Mammary epithelial cell (primary cell): ENCODE measurements at regions not wholly inside any gene's neighbourhood (a gene's known extent, or its start where the extent isn't known, plus 50 kb on each side); places are given as distances from the start of the nearest gene placed in this dataset.

Experiments used
- CTCF ChIP-seq, 2 donors: IDR thresholded peaks in 1 of 2; conservative IDR thresholded peaks in 1 of 2; 2 replicates each; pipeline ENCODE4 v1.5.1; 2011 to 2012; ENCODE audit warnings: inconsistent platforms in 2 of 2, low read length in 2 of 2, mild to moderate bottlenecking in 2 of 2, control low read depth in 1 of 2, low read depth in 1 of 2; ENCODE audit not compliant: insufficient read depth in 1 of 2; ENCODE audit errors: extremely low read depth in 1 of 2
- EZH2 ChIP-seq: IDR thresholded peaks from 2 replicates; pipeline ENCODE4 v1.6.1; 2012; ENCODE audit warnings: low read length, inconsistent platforms, borderline replicate concordance

GRCh38 chr2:215681799-215682596, 246.1 kb upstream of the FN1 start:
- no peak for TF ChIP-seq CTCF (conservative IDR thresholded peaks at IDR 0.05 in 1 of 2, IDR thresholded peaks at IDR 0.05 in 1 of 2; ENCODE audit: extremely low read depth in 1 of 2, insufficient read depth in 1 of 2, low read depth in 1 of 2, low read length in 2 of 2)
- no peak for TF ChIP-seq EZH2
